GM21717 (cell line): ENCODE measurements at regions not wholly inside any gene's neighbourhood (a gene's known extent, or its start where the extent isn't known, plus 50 kb on each side); places are given as distances from the start of the nearest gene placed in this dataset.

ENCODE experiments used
- ATAC-seq: cut with Tn5 transposase; IDR thresholded peaks from one replicate; pipeline ENCODE4 v1.9.1; 2021; ENCODE audit warnings: mild to moderate bottlenecking, moderate library complexity; ENCODE audit not compliant: unreplicated experiment

DNA sequence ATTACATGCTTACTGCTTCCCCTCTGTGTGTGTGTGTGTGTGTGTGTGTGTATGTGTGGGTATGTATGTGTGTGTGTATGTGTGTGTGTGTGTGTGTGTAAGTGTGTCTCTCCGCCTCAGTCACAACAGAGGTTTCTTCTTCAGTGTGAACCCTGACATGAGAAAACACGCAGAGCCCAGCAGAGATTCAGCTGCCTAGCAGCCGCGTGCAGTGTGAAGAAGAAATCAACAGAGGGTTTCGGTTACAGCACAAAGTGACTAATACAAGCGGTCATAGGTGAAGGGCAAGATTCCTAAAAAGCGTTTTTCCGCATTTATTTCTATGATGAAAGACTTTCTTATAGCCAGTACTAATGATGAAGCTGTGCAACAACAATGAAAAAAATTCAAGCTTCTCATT lies 55.3 kb upstream of the ZFP42 start:
- ATAC-seq, result no peak

DNA sequence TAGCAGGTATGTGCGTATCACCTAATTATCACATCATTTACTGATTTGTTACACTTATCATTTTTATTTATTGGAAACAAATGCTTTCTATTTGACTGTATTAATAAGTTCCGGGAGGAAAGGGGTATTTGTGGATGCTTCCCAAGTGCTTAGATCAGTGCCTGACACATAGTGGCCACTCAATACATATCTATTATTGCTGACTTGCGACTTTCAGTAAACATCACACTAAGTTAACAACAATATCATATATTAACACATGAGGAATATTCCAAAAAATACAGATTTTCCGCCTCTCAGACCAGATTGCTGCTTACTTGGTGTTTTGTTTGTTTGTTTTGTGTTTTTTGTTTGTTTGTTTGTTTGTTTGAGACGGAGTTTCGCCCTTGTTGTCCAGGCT lies 52.6 kb upstream of the ZFP42 start:
- ATAC-seq, result no peak

- no peak for ATAC-seq
Observed at GRCh38 chr4:187944179-187944578, 51.4 kb upstream of the ZFP42 start.
